Right lobe of liver (tissue), 6 donors: ENCODE measurements at regions not wholly inside any gene's neighbourhood (a gene's known extent, or its start where the extent isn't known, plus 50 kb on each side); places are given as distances from the start of the nearest gene placed in this dataset.

Source experiments
- ATAC-seq, 4 donors: fragments of 200-7000 bp; cut with Tn5 transposase; one replicate each; pipeline ENCODE4 v1.9.1; 2020; ENCODE audit warnings: mild to moderate bottlenecking in 4 of 4, moderate library complexity in 4 of 4
- DNase-seq, 3 donors: peaks; one replicate each; pipeline ENCODE4 v3.0.0-alpha.2; 2020
- H3K27ac ChIP-seq, 3 donors: fragments of 200-600 bp; one replicate each; pipeline ENCODE4 v1.8.0; 2022
- H3K27me3 ChIP-seq, 2 donors: fragments of 200-600 bp; one replicate each; pipeline ENCODE4 v1.8.0; 2022
- H3K36me3 ChIP-seq, 4 donors: fragments of 200-600 bp; sonication (generic) in 1 of 4; one replicate each; pipeline versions ENCODE4 v1.5.1 to v1.8.0; 2017 to 2022; ENCODE audit warnings: control low read depth in 1 of 4
- H3K4me1 ChIP-seq, 4 donors: fragments of 200-600 bp; sonication (generic) in 1 of 4; one replicate each; pipeline versions ENCODE4 v1.5.1 to v1.8.0; 2017 to 2022; ENCODE audit warnings: control low read depth in 1 of 4
- H3K4me3 ChIP-seq, 3 donors: fragments of 200-600 bp; one replicate each; pipeline ENCODE4 v1.8.0; 2022
- H3K9me3 ChIP-seq, 4 donors: fragments of 200-600 bp; sonication (generic) in 1 of 4; one replicate each; pipeline versions ENCODE4 v1.5.1 to v1.8.0; 2017 to 2022; ENCODE audit warnings: control low read depth in 1 of 4
- CTCF ChIP-seq, 4 donors: fragments of 200-600 bp in 3 of 4; fragments of 450-650 bp in 1 of 4; IDR thresholded peaks; one replicate each; pipeline versions ENCODE4 v1.5.1 to v1.8.0; 2016 to 2022; ENCODE audit warnings: antibody characterized with exemption in 4 of 4, mild to moderate bottlenecking in 2 of 4
- POLR2A ChIP-seq: fragments of 450-650 bp; IDR thresholded peaks from one replicate; pipeline ENCODE4 v1.6.1; 2017; ENCODE audit warnings: antibody characterized with exemption, mild to moderate bottlenecking
- WGBS: methylation state at CpG from one replicate; pipeline ENCODE4 v1.1.6; 2018; ENCODE audit warnings: low coverage, low lambda C conversion rate; ENCODE audit not compliant: insufficient coverage; ENCODE audit errors: missing lambda C conversion rate; 5-methylcytosine and 5-hydroxymethylcytosine counted together
- intact Hi-C, 2 donors: fragments of 100-400 bp; cut with DNase I; formaldehyde crosslinking; loops; one replicate each; pipeline versions ENCODE4 v1.11.2 to v1.14.1; 2022
- donor health status: DM: no; HTN: yes; CAD: no.
- donor health status: DM: no; HTN: no; CAD: no.
- donor health status: DM: no; HTN: no; CAD: no.
- donor health status: DM: no; HTN: yes; CAD: no.
- donor health status: DM: no; HTN: yes; CAD: no.

GRCh38 chr10:60703266-60704041, 74.8 kb upstream of the CDK1 start:
- Histone ChIP-seq H3K36me3 (no peaks in the 10 kb centered on the region), H3K27ac (no peak overlapping the region), H3K9me3 (no peaks in the 10 kb centered on the region), H3K4me3 (no peak overlapping the region), H3K4me1 (no peaks in the 10 kb centered on the region), H3K27me3 (no peaks in the 10 kb centered on the region)
- WGBS = 75% methylated on average over 4 of the region's 7 CpGs
- TF ChIP-seq CTCF (IDR thresholded peaks at IDR 0.05) (no peak), POLR2A (no peak)
- intact Hi-C loops = no loop called here
- no peak for DNase-seq
- ATAC-seq = no peak

- Histone ChIP-seq H3K9me3 (no peaks in the 10 kb centered on the region), H3K4me1 (no peaks in the 10 kb centered on the region), H3K27ac (no peak overlapping the region), H3K36me3 (no peaks in the 10 kb centered on the region), H3K4me3 (no peak overlapping the region), H3K27me3 (no peaks in the 10 kb centered on the region)
- ATAC-seq (no peak), DNase-seq (no peak)
- intact Hi-C loops = no loop called here
- no peak for TF ChIP-seq POLR2A
- no peak for TF ChIP-seq CTCF (IDR thresholded peaks at IDR 0.05)
These were observed 90.6 kb upstream of the CDK1 start for GRCh38 chr10:60687679-60688078.

GRCh38 chr10:60684091-60684490, 94.2 kb upstream of the CDK1 start:
- ATAC-seq (no peak), DNase-seq (no peak)
- WGBS = 61% methylated on average over 5 of the region's 15 CpGs
- H3K4me1 ChIP-seq = no peaks in the 10 kb centered on the region
- H3K27ac ChIP-seq = no peak overlapping the region
- H3K27me3 ChIP-seq = no peaks in the 10 kb centered on the region
- no peak for TF ChIP-seq CTCF (IDR thresholded peaks at IDR 0.05)
- no peak for TF ChIP-seq POLR2A
- H3K9me3 ChIP-seq = no peaks in the 10 kb centered on the region
- no peak overlapping the region for H3K4me3 ChIP-seq
- H3K36me3 ChIP-seq = no peaks in the 10 kb centered on the region
- intact Hi-C loops = no loop called here

- intact Hi-C loops = no loop called here
- ATAC-seq (no peak), DNase-seq (no peak)
- 53% methylated on average over 2 of the region's 2 CpGs for WGBS
- Histone ChIP-seq H3K4me3 (no peak overlapping the region), H3K27ac (no peak overlapping the region), H3K36me3 (no peaks in the 10 kb centered on the region), H3K9me3 (no peaks in the 10 kb centered on the region), H3K27me3 (no peaks in the 10 kb centered on the region), H3K4me1 (no peaks in the 10 kb centered on the region)
- TF ChIP-seq POLR2A (no peak), CTCF (IDR thresholded peaks at IDR 0.05) (no peak)
These were observed 97.2 kb upstream of the CDK1 start for GRCh38 chr10:60681103-60681502.
